Activated B cell treated with CpG ODN at 0.5 μM for 24 hours (primary cell): ENCODE measurements at regions not wholly inside any gene's neighbourhood (a gene's known extent, or its start where the extent isn't known, plus 50 kb on each side); places are given as distances from the start of the nearest gene placed in this dataset.

Source experiments
- ATAC-seq: fragments of 200-7000 bp; cut with Tn5 transposase; one replicate; pipeline ENCODE4 v1.10.0; 2021; ENCODE audit warnings: low read depth, mild to moderate bottlenecking, moderate library complexity
- CTCF ChIA-PET: fragments of 350-600 bp; sonication (Branson Sonifier 250); formaldehyde crosslinking; loops from one replicate; lab custom pipeline; 2021; ENCODE audit warnings: antibody characterized with exemption; lab: Charles Lee
- POLR2A ChIA-PET: fragments of 350-600 bp; sonication (Branson Sonifier 250); formaldehyde crosslinking; loops from one replicate; lab custom pipeline; 2021; ENCODE audit warnings: antibody characterized with exemption; lab: Charles Lee
- DNase-seq: peaks from one replicate; pipeline ENCODE4 v3.0.0; 2022
- H3K27ac Mint-ChIP-seq: one replicate; pipeline ENCODE4 v1.8.0; 2020; ENCODE audit warnings: mixed read lengths
- H3K27me3 Mint-ChIP-seq: one replicate; pipeline ENCODE4 v1.8.0; 2021; ENCODE audit warnings: mixed read lengths
- H3K36me3 Mint-ChIP-seq: one replicate; pipeline ENCODE4 v1.8.0; 2021; ENCODE audit warnings: low read depth, mixed read lengths
- H3K4me1 Mint-ChIP-seq: one replicate; pipeline ENCODE4 v1.8.0; 2021; ENCODE audit warnings: mixed read lengths
- H3K4me3 Mint-ChIP-seq: one replicate; pipeline ENCODE4 v1.8.0; 2020; ENCODE audit warnings: mild to moderate bottlenecking, mixed read lengths
- H3K9me3 Mint-ChIP-seq: one replicate; pipeline ENCODE4 v1.8.0; 2020; ENCODE audit warnings: mixed read lengths
- intact Hi-C: fragments of 100-400 bp; cut with micrococcal nuclease; formaldehyde crosslinking; loops from one replicate; pipeline ENCODE4 v1.15.1; 2024
- TF ChIP-seq, protein P1 (sequence below): fragments of 200-600 bp; IDR thresholded peaks from one replicate; pipeline ENCODE4 v1.8.0; 2022; ENCODE audit warnings: antibody characterized with exemption, mild to moderate bottlenecking

DNA sequence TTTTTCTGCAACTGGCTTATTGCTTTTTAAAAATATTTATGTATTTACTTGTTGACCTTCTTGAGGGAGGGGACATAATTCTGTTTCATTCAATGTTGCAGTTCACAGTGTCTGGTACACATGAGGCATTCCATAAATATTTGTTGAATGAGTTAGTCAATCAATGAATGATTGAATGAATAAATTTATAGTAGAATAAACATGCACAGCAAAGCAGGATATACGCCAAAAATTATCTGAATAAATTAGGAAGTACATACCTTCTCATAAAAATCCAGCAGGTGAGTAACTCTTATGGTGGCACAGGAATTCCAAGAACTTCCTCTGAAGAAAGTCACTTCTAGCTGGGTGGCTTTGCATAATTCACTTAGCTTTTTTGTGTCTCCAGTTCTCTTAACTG lies 469.4 kb upstream of the ATP11B start:
- no peaks in the 10 kb centered on the region for H3K4me1 Mint-ChIP-seq
- intact Hi-C loops, result no loop called here
- TF ChIP-seq, protein P1, sequence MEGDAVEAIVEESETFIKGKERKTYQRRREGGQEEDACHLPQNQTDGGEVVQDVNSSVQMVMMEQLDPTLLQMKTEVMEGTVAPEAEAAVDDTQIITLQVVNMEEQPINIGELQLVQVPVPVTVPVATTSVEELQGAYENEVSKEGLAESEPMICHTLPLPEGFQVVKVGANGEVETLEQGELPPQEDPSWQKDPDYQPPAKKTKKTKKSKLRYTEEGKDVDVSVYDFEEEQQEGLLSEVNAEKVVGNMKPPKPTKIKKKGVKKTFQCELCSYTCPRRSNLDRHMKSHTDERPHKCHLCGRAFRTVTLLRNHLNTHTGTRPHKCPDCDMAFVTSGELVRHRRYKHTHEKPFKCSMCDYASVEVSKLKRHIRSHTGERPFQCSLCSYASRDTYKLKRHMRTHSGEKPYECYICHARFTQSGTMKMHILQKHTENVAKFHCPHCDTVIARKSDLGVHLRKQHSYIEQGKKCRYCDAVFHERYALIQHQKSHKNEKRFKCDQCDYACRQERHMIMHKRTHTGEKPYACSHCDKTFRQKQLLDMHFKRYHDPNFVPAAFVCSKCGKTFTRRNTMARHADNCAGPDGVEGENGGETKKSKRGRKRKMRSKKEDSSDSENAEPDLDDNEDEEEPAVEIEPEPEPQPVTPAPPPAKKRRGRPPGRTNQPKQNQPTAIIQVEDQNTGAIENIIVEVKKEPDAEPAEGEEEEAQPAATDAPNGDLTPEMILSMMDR, result no peak
- H3K27ac Mint-ChIP-seq, result no peak overlapping the region
- DNase-seq (no peak), ATAC-seq (no peak)
- CTCF ChIA-PET, result no interaction called here
- no peak overlapping the region for H3K4me3 Mint-ChIP-seq
- H3K36me3 Mint-ChIP-seq, result no peaks in the 10 kb centered on the region
- no peaks in the 10 kb centered on the region for H3K27me3 Mint-ChIP-seq
- POLR2A ChIA-PET, result no interaction called here
- peaks cover 11% of the 10 kb centered on the region for H3K9me3 Mint-ChIP-seq

DNA sequence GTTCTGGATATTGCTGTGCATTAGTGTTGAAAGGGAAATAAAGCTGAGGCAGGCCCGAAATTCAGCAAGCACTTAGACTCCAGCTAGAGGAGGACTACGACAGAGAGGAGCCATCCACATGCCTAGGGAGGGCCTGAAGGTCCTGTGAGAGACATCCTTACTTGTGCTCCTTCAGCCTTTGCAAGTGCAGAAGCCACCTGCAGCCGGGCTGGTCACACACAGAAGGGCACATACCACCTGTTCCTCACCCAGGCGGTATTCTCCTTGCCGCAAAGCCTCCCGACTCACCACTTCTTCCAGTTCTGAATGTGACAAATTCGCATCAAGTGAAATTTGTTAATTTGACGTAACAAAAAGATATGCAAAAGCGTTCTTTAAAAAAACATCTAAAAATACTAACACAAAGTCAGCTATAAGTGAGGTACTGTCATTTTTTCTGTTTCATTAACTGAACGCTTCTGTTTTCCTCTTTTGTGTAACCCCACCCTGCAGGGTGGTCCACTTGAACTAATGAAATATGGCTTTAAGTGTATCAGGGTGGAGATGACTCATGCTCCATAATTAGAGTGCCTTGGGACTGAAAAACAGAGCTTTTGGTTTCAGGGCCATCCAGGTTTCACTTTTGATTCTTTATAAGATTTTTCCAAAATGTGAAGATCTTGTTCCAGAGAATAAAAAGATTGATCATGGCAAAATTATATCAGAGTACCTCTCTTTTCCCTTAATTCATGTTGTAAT lies 467.9 kb upstream of the ATP11B start:
- H3K9me3 Mint-ChIP-seq, result peaks cover under 1% of the 10 kb centered on the region
- CTCF ChIA-PET, result no interaction called here
- DNase-seq (no peak), ATAC-seq (no peak)
- H3K4me1 Mint-ChIP-seq, result no peaks in the 10 kb centered on the region
- no peaks in the 10 kb centered on the region for H3K36me3 Mint-ChIP-seq
- H3K27ac Mint-ChIP-seq, result no peak overlapping the region
- POLR2A ChIA-PET, result no interaction called here
- TF ChIP-seq, protein P1, result no peak
- intact Hi-C loops, result no loop called here
- no peaks in the 10 kb centered on the region for H3K27me3 Mint-ChIP-seq
- no peak overlapping the region for H3K4me3 Mint-ChIP-seq

DNA sequence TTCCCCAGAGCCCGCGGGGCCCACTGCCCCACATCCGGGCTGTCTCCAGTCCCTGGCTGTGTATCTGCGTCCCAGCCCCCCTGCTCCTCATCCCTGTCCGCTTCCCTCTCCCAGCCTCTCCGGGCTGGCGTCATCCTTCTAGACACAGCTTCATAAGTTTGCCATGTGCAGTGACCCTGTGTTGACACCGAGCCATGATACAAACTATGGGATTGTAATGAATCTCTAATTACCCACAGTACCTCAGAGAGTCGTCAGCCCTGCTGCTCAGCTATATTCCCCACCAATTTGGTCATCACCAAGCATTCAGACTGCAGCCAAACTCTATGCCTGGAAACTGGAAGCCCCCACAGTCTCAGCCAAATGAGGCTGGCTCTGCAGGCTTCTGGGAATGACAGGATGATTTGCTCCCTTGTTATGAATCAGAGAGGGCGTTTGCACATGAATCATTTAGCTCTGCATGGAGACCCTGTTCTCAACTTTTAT lies 466.1 kb upstream of the ATP11B start:
- no peak overlapping the region for H3K4me3 Mint-ChIP-seq
- H3K27ac Mint-ChIP-seq, result no peak overlapping the region
- H3K27me3 Mint-ChIP-seq, result no peaks in the 10 kb centered on the region
- intact Hi-C loops, result no loop called here
- ChIA-PET CTCF (no interaction called here), POLR2A (no interaction called here)
- DNase-seq, result no peak
- H3K9me3 Mint-ChIP-seq, result no peaks in the 10 kb centered on the region
- no peaks in the 10 kb centered on the region for H3K4me1 Mint-ChIP-seq
- ATAC-seq, result no peak
- TF ChIP-seq, protein P1, result no peak
- H3K36me3 Mint-ChIP-seq, result no peaks in the 10 kb centered on the region

DNA sequence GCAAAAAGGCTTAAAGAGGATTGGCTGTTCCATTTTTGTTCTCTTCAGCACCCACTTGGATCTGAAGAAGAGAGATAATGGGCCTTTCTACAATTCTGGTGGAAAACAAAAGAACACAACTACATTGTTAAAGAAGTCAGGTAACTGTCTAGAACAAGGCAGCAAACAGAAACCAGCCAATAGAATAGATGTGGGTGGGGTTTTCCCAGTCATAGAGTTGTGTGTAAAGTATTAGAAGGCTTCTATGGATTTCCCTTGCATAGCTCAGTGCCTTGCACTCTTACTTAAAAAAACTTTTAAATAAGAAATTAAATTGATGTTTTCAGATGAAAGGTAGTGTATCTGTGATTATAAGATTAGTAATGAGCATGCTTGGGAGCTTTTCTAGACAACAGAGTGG lies 462.7 kb upstream of the ATP11B start:
- no peaks in the 10 kb centered on the region for H3K4me1 Mint-ChIP-seq
- no peak for DNase-seq
- TF ChIP-seq, protein P1, result no peak
- no peaks in the 10 kb centered on the region for H3K36me3 Mint-ChIP-seq
- no peaks in the 10 kb centered on the region for H3K9me3 Mint-ChIP-seq
- H3K4me3 Mint-ChIP-seq, result no peak overlapping the region
- ATAC-seq, result no peak
- intact Hi-C loops, result no loop called here
- CTCF ChIA-PET, result no interaction called here
- POLR2A ChIA-PET, result no interaction called here
- no peak overlapping the region for H3K27ac Mint-ChIP-seq
- no peaks in the 10 kb centered on the region for H3K27me3 Mint-ChIP-seq

DNA sequence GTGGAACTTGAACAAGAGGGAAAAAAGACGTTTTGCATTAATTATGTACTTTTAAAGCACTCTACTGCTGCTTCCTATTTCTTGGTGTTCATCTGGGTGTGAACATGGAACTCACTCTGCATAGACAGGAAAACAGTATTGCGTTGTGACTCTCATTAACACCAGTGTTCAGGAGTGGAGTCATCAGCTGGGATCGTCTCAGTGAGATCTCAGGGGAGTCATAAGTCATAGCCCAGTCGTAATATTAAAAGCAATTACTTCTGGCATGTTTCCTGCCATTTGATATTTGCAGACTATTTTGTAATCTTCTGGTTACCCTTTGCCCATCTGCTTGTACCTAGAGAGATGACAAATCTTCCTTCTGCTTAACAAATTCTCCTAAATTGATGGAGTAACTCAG lies 462.0 kb upstream of the ATP11B start:
- no peak for ATAC-seq
- intact Hi-C loops, result no loop called here
- Mint-ChIP-seq H3K4me1 (no peaks in the 10 kb centered on the region), H3K27me3 (no peaks in the 10 kb centered on the region), H3K9me3 (no peaks in the 10 kb centered on the region), H3K27ac (no peak overlapping the region), H3K4me3 (no peak overlapping the region), H3K36me3 (no peaks in the 10 kb centered on the region)
- POLR2A ChIA-PET, result no interaction called here
- TF ChIP-seq, protein P1, result no peak
- CTCF ChIA-PET, result no interaction called here
- DNase-seq, result no peak
